GM18867 (cell line): ENCODE measurements at regions not wholly inside any gene's neighbourhood (a gene's known extent, or its start where the extent isn't known, plus 50 kb on each side); places are given as distances from the start of the nearest gene placed in this dataset.

Experiments
- ATAC-seq: cut with Tn5 transposase; IDR thresholded peaks from one replicate; pipeline ENCODE4 v1.9.1; 2021; ENCODE audit warnings: mild to moderate bottlenecking, moderate library complexity; ENCODE audit not compliant: unreplicated experiment

DNA sequence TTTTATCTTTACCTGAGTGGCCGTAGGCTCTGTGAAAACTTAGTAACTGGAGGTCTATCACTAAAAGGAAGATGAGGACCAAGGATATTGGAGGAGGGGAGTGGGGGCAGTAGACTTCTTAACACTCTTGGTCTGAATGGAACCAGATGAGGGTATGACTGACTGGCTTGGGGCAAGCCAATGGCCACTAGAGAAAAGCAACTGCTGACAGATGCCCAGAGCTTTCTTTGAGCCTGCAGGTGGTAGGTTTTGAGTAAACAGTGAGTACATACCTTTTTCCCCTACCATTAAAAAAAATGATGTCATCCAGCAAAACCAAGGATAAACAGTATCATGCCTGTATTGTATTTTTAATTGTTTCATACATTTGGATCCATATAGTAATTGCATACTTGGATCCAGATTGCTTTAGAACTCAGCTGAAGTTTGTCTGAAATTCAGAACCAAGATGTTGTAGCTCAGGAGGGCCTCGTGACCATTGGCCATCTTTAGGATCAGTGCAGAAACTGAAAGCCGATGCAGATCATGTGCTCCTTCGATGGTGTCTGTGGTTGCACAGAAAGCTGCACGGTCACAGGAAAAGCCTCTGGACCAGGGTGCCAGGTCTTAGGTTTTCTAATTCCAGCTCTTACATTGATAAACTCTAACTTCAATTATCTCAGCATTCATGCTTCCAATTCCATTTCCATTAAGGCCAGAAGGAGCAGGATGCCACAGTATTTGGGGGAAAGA, 131.0 kb downstream of the PDGFRA start:
- peak; percentile 73 for ATAC-seq

DNA sequence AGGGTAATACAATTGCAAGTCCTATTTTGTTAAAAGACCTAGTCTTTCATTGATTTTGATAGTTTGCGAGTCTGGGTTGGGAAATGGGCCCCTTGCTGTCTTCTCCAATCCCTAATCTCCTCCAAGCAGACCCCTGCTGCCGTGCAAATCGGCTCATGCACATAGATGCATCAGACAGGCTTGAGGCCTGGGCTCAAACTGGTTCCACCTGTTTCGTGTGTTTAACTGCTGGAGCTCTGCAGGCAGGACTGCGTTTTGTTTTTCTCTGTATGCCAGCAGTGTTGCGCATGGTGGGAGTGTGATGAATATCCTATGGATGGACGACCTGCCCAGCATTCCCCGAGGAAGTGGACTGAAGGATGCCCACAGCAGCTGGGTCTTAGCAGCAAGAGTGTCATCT, 133.9 kb downstream of the PDGFRA start:
- ATAC-seq = no peak

DNA sequence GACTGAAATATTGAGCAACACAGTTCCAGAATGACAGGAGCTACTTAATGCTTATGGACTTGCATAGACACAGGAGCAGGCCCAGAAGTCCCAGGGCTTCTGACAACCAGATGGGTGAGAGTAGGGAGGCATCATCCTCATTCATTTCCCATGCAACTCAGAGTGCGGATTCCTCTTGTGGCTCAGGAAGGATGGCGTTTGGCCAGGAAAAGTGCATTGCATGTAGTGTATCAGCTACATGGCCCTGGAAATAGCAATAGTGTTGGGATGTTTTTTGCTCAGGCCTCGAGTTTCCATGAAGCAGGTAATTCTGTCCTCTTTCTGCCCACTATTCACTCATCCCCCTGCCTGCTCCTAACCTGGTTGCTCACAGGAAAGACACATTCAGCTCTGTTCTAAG, 136.6 kb downstream of the PDGFRA start:
- no peak for ATAC-seq

DNA sequence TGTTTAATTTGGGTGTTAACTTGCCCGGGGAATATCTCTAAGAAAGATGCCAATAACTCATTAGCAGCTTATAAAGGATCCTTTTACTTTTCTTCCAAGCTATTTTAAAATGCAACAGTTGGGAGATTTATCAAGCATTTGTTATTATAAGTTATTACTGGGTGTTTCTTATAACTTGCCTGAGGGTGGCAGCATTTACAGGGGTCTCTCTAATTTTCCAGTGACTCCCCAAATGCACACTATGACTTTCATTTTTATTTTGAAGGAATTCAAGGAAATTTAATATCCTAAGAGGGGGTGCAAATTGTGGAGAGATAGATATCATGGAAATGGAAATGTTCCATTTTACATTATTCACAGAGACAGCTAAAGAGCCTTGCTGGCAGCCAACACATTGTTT, 138.0 kb downstream of the PDGFRA start:
- no peak for ATAC-seq

DNA sequence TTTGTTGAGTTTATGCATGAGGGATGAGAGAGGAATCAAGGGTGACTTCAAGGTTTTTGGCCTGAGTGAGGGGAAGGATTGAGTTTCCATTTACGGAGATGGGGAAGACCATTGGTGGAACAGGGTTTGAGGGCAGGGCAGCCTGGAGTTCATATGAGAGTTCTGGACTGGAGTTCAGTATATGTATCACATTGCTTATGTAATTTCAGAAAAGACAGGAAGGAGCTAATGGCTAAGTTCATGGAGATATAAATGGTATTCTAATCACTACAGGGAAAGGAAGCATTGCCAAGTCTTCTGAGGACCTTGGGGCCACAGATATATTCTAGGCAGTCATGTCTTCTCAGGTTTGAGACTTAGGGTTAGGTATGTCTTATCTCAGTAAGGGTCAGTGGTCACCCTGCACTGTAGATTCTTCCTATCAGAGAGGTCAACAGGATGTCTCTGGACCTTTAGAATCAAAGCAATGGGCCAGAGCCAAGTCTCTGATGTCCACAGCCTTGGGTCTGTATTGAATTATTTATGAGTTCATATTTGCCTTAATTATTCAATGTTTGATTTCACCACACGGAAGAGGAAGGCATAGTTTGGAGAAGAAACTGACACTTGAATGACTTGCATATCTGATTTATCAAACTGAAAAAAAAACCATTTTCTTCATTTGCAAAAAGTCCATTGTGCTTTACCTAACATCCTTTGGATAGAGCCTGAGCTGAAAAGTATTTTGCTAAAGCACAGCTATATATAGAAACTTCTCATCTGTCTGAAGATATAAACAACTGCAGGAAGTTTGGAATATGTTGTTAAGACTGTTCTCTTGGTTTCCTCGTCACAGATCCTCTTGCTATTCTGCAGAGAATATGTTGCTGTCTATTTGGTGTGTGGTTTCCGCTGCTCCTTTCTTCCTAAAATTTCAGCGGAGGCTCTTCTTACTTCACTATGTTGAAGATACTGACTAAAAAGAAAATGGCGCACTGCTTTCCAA, 139.5 kb downstream of the PDGFRA start:
- ATAC-seq = no peak

DNA sequence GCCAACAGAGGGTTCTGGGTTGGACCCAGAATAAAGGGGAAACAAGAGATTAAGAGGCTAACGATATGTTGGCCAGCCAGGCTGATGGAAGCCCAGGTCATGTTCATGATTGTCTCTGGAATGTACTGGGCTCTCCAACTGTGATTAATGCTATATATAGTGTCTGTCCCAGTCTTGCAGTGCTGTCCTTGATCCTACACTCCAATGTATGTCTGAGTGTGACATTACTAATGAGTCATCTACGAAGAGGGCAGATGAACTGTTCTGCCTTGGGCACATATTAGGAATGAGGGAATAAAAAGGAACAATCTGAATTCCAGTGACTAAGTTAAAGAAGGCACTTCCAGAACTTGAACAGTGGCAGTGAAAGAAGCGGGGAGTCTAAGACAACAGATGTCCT, 142.1 kb downstream of the PDGFRA start:
- ATAC-seq = no peak

DNA sequence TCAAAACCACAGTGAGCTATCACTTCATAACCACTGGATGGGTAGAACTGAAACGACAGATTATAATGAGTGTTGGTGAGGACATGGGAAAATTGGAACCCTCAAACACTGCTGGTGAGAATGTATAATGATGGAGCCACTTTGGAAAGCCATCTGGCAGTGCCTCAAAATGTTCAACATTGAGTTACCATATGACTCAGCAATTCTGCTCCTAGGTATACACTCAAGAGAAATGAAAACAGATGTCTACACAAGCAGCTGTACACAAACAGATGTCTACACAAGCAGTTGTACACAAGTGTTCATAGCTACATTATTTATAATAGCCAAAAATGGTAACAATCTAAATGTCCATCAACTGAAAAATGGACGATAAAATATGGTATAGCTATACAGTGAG, 143.9 kb downstream of the PDGFRA start:
- ATAC-seq = no peak

DNA sequence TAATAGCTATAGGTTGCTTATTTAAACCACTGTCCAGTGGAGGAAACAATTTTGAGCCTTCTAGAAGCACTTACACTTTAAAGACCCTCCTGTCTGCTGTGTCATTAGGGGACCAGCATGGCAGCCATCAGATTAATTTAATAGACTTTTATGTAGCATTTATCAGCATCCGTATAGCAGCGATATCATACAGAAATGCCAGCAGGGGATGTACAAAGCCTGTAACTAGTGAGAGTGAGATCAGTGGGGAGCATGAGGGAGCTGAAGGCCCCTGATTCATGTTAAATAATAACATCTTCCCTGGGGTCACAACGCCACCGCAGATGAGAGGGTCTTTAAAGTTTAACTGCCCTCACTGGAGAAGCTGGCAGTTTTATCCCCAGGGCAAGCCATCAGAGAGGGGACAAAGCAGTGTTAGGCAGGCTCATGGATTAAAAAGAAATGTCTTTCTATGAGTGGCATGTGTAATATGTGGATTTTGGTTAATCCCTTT, 144.7 kb downstream of the PDGFRA start:
- no peak for ATAC-seq

DNA sequence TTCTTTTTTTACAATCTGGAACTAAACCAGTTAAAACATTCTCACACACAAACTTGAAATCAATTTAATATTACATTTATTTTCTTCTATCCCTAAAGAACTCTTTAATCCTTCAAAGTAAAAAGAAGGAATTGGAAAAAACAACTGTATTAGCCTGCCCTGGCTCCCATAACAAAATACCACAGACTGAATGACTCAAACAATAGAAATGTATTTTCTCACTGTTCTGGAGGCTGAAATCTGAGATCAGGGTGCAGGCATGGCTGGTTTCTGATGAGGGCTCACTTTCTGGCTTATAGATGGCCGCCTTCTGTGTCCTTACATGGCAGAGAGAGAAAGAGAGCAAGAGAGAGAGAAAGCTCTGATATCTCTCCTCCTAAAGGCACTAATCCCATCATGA, 149.4 kb downstream of the PDGFRA start:
- ATAC-seq = no peak

DNA sequence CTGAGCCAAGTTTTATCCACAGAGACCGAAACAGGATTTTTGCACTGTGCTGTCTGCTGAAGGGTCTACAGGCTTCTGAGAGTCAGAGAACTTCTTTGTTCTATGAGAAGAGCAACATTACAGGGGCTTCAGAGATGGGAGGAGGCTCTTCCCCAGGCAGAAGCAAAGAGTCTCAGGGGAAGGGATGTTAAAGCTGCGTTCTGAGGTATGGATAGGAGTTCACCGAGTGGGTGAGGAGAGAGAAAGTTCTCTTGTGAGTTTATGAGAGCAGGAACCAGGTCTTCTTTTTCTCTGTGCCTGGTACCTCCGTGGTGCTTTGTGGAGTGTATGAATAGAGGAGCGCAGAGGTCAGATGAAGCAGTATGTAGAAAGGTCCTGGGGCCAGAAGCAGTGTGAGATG, 155.1 kb downstream of the PDGFRA start:
- no peak for ATAC-seq

DNA sequence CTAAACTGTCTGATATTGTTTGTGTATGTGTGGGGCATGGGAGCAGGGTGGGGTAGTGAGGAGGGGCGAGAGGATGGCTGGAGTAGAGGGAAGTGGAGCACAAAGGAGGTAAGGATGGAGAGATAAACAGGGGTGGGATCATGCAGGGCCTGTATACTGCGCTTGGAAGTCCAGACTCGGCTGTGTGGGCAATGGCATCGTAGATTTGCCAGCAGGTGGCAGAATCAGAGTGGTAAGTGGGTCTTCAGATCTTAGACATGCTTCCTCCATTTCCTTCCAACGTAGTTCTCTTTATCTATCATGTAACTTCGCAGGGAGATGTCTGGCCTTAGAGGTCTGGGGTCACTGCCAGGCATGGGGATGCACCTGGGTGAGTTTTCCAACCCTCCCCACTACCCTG, 155.5 kb downstream of the PDGFRA start:
- ATAC-seq = peak; percentile 68

DNA sequence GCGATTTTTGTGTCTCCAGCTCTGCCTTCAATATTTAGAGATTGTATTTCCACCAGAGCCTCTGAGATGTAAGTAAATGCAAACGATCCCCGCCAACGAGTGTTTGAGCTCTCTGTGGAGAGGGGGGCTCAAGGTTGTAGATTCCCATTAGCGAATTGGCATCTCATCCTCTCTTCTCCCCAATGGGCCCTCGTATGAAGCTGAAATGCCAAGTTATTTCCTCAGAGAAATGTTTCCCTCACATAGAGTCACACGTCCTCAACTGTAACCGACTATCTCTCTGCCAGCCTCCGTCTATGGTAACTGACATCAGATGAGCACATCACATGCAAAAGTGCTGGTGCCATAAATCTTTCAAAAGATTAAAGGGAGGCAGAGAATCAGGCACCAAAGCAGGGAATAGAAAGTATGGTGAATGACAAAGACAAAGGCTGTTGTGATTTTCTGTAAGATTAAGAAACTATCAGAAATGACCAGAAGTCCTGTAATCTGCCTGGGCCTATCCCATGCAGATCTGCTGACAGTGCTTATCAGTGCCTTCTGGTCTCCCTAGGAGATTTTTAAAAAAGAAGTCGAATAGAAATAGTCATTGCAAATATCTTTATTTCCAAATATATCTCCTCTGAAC, 157.1 kb downstream of the PDGFRA start:
- no peak for ATAC-seq

DNA sequence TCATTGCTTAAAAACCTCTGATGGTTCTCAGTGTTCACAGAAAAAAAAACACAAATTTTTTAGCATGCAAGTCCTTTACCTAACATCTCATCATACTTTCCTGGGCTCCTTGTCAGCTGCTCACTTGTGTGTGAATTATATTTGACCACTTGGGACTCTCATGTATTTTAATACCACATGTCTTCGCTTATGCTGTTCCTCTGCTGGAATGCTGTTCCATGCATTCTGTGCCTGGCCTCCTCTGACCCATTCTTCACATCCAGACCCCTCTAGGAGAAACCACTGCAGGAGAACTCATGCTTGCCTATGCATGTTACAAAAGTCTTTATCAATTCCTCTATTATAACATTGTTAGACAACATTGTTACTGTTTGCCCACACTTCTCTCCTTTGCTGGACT, 157.6 kb downstream of the PDGFRA start:
- ATAC-seq = no peak

DNA sequence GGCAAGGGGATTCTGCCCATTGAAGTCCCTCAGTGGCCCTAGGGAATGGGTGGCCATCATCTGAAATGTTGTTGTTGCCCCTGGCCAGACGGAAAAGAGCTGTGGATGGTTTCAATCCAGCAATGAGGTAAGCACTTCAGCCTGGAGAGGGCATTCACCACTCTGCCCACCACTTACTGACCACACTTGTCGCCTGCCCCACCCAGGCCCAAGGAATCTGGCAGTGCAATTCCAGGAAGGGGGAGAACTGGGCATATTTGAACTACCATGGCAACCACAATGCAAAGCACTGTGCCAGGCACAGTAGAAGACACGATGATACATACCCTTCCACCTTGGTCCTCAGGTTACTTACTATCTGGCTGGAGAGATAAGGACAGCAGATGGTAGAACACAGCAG, 161.6 kb downstream of the PDGFRA start:
- no peak for ATAC-seq

DNA sequence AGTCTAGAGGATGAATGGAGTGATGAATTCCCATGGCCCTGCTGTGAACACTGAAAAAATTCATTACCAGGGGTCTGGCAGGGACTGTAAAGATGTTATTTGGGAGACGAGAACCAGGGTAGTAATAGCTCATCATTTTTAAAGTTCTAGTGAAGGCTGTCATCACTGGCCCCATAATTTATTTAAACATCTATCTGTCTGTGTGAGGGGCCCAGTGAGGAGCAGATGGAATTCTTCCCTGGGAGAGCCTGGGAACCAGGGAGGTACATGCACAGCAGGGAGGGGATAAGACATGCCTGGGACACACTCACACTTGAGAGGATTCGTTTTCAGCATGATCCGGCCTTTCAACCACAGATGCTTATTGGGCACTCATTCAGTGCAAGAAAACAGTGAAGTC, 162.0 kb downstream of the PDGFRA start:
- no peak for ATAC-seq

DNA sequence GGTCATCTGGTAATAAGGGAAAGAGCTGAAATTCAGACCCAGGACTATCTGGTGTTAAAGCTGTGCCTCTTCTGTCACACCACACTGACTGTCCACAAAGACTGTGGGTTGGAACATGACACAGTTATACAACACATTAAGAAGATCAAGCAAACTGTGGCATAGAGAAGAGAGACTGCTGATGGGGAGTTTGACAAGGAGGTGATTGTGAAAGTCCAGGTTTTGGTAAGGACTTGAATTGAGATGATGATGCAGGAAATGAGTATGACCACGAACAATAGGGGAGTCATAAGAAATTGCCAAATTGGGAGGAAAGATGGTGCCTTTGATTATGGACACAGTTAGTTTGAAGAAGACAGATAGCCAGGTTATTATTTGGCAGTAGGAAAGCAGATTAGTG, 163.4 kb downstream of the PDGFRA start:
- ATAC-seq = no peak

DNA sequence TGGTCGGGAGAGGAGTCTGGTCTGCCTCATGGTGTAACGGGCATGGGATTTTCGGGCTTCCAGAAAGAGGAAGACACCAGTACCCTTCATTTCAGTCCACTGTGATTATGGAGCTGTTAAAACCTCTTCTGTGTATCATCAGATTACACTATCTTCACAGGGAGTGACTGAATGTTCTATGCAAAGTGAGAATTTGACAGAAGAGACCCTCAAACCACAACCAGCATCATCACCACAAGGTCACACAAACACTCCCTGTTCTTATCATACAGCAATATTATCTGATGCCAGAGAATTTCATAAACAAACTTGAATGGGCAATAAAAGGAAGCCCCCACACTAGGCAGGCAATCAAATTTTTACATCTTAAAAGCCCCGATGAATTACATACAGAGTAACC, 164.2 kb downstream of the PDGFRA start:
- no peak for ATAC-seq

DNA sequence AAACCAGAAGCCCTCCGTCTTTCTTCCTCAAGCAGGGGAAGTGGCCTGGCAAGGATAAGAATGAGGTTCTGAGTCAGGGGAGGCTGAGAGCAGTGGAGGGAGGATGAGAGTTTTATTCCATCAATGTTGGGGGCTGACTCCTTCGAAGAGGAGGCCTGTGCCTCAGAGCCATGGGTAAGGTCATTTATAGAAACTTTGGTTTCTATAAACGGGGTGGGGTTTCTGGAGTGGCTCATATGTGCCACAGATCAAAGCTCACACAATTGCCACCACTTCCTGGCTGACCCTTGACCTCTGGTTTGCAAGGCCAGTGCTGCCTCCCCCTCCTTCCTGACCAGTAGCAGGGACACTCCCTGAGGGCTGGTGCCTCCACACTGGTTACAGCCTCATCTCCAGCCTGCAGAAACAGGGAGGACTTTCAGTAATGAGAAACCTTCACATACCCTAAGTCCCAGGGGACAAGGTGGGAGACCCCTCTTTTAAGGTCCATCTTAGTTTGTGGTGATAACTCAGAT, 166.0 kb downstream of the PDGFRA start:
- ATAC-seq = no peak

DNA sequence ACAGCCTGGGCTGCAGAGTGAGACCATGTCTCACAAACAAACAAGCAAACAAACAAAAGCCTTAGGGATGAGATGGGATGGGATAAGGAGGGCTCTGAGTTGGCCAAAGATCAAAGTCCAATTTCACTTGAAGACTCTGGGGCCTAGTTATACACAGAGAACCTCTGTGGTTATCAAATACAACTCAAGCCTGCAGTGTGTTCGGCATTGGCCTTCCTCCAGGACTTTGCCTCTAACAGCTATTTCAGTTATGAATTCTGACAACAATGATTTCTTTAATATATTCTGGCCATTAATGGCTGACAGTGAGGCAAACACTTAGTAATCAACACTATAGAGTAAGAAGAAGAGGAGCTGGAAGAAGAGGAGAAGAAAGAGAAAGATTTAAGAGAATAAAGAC, 171.1 kb downstream of the PDGFRA start:
- no peak for ATAC-seq

DNA sequence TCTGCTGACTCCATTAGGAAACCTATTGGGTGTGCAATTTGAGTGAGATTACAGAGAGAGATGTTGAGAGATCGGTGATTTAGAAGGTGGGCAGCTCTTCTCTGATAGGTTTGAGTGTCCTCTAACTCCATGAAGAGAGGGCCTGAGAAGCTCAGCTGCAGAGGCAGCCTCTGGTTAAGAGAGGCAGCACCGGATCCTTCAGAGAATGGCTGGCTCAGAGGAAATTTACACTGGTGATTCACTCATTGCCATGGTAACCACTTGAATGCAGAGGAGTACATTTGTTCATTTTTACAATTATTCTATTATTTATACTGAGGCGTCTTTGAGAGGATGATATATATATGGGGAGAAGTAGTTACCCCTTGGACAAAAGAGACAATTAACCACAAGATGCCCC, 171.7 kb downstream of the PDGFRA start:
- ATAC-seq = no peak

DNA sequence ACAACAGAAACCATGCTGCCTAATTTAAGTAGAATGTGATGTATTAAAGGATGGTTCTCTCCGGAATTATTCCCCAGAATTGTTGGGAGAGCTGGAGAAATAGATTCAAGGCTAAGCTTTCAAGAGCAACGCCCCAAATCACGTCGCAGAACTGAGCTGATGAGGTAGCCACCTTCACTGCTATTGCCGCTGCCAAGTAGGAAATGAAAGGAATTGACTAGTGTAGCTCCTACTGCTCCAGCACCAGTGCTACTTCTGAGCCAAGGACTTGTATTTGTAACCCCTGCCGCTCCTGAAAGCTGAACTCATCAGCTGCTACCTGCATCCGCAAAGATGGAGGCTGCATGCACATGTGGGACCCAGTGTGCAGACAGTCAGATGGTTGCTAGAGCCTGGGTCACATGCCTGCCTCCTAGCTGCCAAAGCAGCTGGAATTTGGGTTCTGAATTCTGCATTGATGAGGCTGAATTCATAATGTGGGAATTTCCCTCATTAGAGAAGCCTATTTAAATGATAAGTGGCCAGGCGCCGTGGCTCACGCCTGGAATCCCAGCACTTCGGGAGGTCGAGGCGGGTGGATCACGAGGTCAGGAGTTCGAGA, 173.9 kb downstream of the PDGFRA start:
- ATAC-seq = no peak
